Astrocyte of the cerebellum (primary cell): ENCODE measurements at regions not wholly inside any gene's neighbourhood (a gene's known extent, or its start where the extent isn't known, plus 50 kb on each side); places are given as distances from the start of the nearest gene placed in this dataset.
A peak's percentile ranks its signal among the peaks of the same experiment; 100 is the strongest.

ENCODE experiments used
- DNase-seq: peaks from one replicate; pipeline ENCODE4 v3.0.0-alpha.2; 2011; ENCODE audit warnings: low read depth
- H3K4me3 ChIP-seq: 2 replicates; pipeline ENCODE4 v1.5.1; 2011; ENCODE audit warnings: mild to moderate bottlenecking, low read depth, low read length, moderate library complexity
- CTCF ChIP-seq: IDR thresholded peaks from 2 replicates; pipeline ENCODE4 v1.5.1; 2012; ENCODE audit warnings: low read length, low read depth, moderate library complexity, mild to moderate bottlenecking; ENCODE audit errors: missing control alignments
- in situ Hi-C: cut with HindIII; loops from 2 replicates; pipeline ENCODE4 v1.10.0; 2017; ENCODE audit warnings: low sequenced_read_pairs

DNA sequence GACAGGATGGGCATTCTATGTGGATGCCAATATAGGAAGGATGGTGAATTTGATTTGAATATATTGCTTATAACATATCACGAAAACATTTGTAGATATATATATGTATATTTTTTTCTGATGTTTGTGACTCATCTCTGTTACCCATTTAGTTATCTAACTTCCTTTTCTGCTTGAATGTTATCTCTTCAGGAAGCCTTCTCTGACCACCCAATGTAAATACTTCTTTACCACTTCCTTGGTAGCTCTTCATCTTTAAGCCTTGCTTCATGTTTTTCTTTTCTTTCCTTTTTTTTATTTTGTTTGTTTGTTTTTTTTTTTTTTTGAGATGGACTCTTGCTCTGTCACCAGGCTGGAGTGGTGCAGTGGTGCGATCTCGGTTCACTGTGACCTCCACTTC lies 260.5 kb upstream of the EPHA7 start:
- no peak for DNase-seq
- H3K4me3 ChIP-seq: no peak overlapping the region
- in situ Hi-C loops: no loop called here
- TF ChIP-seq CTCF: no peak

- in situ Hi-C loops: no loop called here
- DNase-seq: peak; percentile 51
- no peak for TF ChIP-seq CTCF
- peak overlapping the region; percentile 6 for H3K4me3 ChIP-seq
These were observed 259.6 kb upstream of the EPHA7 start for GRCh38 chr6:93678841-93679454.

GRCh38 chr6:93677264-93677965 lies 258.1 kb upstream of the EPHA7 start:
- TF ChIP-seq CTCF: no peak
- DNase-seq: no peak
- in situ Hi-C loops: no loop called here
- no peak overlapping the region for H3K4me3 ChIP-seq

DNA sequence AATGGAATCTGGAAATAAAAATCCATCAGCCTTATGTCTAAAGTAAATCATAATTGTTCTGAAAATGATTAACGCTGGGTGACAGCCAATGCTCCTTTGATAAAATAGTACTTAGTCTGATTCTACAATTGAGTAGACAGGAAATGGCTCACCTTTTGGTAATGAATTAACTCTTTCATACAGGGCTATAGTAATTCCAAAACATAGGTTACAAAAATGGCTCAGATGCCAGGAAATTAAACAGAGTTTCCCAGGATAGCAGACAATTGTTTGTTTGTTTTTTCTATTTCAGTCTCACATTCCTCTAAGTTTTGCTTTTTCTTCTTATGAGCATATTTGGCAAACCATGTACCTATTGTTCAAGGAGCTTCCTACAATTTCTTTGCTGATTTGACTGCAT lies 257.2 kb upstream of the EPHA7 start:
- no peak for TF ChIP-seq CTCF
- in situ Hi-C loops: no loop called here
- no peak for DNase-seq
- H3K4me3 ChIP-seq: no peak overlapping the region

GRCh38 chr6:93675856-93676417 lies 256.6 kb upstream of the EPHA7 start:
- no peak for TF ChIP-seq CTCF
- DNase-seq: no peak
- in situ Hi-C loops: no loop called here
- no peak overlapping the region for H3K4me3 ChIP-seq

GRCh38 chr6:93663111-93663510 lies 243.8 kb upstream of the EPHA7 start:
- DNase-seq: no peak

More at GRCh38 chr6:93663111-93663510, 243.8 kb upstream of the EPHA7 start:
- in situ Hi-C loops: no loop called here
- H3K4me3 ChIP-seq: no peak overlapping the region
- TF ChIP-seq CTCF: no peak
